HG03432 (cell line): ENCODE measurements at regions not wholly inside any gene's neighbourhood (a gene's known extent, or its start where the extent isn't known, plus 50 kb on each side); places are given as distances from the start of the nearest gene placed in this dataset.
"Not testable (repeated sequence)": the region's sequence is repeated elsewhere in the genome, so short reads cannot be mapped to it uniquely, and the experiment has no call there.

ENCODE experiments used
- ATAC-seq: cut with Tn5 transposase; IDR thresholded peaks from one replicate; pipeline ENCODE4 v1.9.1; 2021; ENCODE audit warnings: mild to moderate bottlenecking, moderate library complexity; ENCODE audit not compliant: unreplicated experiment

DNA sequence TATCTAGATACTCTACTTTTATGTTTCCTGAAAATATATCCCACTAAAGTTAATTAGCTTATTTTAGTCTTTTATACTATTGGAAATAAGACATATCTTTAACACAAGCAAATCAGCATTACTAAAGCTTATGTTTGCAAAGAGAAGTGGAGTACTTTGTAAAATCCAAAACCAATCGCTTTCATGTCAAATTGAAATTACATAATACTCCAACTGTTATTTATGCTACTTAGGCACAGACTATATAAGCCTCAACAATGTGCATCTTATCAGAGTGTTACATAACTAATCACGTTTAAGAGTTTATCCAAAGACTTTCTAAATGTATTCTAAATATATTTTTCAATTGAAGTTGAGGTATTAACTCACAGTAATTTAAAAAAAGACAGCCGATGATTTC, 200.0 kb downstream of the PCDH20 start:
- no peak for ATAC-seq

DNA sequence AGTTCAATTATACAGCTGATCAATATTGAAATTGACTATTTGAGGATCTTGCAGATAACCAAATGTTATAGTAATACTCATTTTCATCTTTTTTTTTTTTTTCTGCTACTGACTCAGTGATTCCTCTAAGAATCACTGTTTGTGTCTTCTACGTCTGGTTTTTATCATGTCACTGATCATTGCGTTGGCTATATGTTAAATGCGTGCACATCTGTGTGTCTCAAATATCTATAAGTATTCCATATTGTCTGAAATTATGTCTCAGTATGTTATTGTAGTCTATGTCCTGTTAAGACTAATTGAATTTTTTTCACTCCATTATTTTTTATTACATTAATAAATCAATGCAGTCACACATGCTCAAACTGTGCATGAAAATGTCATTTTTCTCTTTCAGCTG, 200.5 kb downstream of the PCDH20 start:
- no peak for ATAC-seq

DNA sequence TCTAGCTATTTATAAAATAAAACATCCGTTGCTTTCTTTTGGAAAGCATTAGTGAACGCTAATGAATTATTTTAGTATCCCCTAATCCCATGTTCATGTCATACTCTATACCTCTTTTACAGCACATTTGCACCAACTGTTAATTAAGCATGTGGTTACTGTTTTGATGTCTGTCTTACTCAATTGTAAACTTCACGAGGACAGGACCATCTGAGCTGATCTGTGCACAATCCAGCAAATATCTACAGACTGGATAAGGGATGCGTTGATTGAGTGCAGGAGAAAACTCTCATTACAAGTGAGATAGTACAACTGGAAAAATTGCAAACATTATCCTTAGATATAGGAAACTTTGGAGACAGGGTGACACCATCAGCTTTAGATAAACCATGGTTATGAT, 201.1 kb downstream of the PCDH20 start:
- no peak for ATAC-seq

DNA sequence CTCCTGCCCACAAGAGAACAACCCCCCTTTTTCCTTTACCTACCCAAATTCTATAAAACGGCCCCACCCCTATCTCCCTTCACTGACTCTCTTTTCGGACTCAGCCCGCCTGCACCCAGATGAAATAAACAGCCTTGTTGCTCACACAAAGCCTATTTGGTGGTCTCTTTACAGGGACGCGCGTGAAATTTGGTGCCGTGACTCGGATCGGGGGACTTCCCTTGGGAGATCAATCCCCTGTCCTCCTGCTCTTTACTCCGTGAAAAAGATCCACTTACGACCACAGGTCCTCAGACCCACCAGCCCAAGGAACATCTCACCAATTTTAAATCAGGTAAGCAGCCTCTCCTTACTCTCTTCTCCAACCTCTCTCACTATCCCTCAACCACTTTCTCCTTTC, 209.8 kb downstream of the PCDH20 start:
- ATAC-seq: not testable (repeated sequence)

DNA sequence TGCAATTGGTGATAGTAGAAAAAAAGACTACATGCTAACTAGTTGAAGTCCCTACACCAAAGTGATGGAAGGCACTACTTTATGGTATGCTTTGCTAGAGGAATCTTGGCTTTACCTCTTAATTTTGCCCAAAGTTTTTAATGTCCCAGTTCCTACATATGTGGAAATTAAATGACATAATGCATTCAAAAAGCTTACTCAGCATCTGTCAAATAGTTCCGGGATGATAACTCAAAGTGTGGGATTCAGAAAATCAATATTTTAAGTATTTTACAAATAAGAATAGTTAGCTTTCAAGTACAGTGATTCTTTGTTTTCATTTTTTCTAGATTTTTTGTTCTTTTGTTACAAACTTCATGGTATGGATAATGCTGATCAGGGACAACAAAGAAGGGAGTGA, 211.6 kb downstream of the PCDH20 start:
- ATAC-seq: no peak

DNA sequence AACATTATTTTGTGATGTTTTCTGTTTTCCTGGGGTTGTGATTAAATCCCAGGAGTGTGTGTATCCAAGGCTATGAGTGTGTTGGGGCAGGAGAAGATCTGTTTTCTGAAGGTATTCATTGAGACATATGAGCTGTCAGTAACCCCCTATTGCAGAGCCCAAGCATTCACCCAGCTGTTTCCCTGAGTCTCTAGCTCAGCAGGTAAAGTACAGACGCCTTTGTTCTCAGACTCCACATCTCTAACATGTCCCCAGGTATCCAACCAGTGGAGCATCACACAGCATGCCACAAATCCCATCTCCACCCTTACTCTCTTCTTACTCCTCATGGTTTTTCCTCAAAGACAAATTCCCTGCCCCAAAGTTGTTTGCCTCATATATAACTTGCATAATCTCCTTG, 213.6 kb downstream of the PCDH20 start:
- ATAC-seq: no peak

DNA sequence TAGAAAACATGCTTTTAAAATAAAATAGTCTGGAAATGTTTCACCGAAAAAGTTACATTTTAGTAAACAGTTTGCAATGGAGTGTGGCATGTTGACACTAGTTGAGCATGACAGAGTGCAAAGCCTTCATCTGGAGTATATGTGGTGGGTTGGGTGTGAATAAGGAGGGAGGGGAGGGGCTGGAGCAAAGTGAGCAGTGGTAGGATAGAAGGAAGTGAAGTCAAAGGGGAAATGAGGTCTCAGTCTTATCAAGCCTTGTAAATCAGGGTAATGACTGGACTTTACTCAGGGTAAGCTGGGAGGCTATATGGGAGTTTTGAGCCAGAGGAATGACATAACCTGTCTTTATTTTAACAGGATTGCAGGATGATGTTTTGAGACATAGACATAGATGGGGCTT, 222.8 kb downstream of the PCDH20 start:
- no peak for ATAC-seq

DNA sequence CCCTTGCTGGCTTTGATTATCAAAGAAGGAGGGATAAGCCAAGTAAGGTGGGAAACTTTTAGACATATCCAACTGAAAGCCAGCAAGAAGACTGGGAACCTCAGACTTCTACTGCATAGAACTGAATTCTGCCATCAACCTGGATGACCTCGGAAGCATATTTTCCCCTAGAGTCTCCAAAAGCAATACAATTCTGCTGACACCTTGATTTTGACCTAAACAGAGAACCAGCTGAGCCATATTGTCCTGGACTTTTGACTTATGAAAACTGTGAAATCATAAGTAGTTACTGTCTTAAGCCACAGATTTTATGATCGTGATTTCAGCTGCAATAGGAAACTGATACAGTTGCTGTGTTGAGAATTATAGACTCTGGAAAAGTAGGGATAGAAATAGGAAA, 227.6 kb downstream of the PCDH20 start:
- ATAC-seq: no peak

DNA sequence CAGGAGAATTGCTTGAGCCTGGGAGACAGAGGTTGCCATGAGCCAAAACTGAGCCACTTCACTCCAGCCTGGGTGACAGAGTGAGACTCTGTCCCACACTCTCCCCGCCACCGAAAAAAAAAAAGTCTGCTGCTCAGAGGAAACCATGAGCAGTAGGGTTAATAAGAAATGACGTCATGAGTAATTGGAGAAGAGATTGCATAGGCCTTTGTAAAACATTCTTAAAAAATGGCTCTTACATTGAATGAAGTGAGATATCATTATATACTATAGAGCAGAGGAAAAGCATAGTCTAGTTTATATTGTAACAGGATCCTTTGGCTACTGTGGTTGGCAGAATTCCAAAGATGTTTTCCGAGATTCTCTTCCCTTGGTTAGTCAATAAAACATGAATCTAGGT, 228.2 kb downstream of the PCDH20 start:
- ATAC-seq: no peak

DNA sequence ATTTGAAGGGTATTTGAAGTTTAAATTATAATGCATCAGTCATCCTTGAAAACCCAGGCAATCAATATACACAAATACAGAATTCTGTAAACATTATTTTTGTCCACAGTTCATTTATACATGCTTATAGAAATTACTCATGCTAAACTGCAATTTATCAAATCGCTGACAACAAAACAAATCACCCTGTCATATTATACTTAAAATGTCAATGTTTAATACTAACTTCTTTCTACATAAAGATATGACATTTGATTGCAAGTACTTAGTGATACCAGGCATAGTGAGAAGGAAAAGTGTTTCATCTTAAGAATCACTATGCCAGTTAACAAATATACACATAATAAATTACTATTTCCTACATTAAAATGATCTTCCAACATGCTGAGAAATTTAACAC, 232.0 kb downstream of the PCDH20 start:
- ATAC-seq: no peak

DNA sequence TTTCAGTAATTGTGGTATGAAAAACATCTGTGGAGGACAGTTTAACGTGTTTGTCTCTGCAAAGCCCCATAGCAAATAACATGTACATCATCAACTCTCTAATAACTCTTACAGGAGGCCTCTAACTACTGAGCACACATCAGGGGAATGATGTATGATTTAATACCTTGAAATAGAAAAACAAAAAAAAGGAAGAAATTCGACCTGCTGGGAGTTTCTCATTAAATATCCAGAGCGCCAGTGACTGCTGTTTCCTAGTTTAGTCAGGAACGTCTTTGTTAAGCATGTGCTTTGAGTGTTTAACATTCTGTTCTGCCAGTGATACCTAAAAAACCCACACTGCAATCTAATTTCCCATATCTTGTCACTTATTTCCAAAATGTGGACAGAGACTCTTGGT, 235.4 kb downstream of the PCDH20 start:
- ATAC-seq: no peak

DNA sequence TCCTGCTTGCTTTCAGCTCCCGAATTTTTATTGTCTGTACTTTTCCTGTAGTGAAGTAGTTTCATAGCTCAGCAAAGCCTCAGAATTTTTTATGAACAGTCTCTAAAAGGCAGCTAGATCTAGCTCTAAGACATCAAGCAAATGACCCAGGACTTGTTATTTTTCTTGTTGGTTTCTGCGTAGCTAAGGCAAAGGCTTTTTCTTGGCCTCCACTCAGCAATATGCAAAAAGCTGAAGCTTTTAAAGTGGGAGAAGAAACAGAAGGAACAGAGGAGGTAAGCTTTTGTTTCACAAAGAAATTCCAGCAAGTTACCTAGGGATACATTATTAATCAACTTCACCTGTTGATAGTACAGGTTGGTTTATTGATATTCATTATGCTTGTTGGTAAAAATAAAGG, 235.9 kb downstream of the PCDH20 start:
- no peak for ATAC-seq

DNA sequence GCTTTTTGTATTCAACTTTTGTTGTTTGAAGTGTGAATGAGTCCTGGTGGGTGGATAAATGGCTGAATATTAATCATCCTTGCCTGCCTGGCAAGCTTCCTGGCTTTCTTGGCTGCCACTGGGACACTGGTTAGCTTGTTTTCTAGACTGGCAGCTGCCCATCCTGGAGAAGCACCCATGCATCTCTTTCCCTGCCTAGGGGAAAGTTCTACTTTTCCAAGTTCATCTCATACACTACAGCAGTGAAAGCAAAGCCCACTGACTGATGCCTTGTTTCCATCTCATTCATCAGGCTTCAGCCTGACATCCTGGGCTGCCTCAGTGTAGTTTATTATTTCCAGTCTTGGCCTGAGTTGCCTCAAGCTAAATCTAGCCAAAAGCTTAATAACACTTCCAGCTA, 244.8 kb downstream of the PCDH20 start:
- ATAC-seq: no peak

DNA sequence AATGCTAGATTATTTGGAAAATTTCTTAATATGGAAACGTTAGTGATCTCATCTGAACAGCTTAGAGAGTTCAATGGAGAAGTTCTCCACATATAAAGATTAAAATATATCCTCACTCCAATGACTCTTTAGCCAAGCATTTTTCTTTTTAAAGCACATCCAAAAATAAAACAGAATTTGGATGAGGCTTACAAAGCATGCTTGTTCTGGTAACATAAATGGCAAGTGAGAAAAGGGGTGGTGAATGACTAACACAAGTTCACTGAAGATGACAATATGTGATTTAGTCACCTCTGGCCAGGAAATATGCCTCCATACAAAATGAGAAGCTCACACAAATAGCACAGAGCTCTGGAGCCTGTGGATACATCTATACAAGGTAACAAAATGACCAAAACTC, 253.0 kb downstream of the PCDH20 start:
- ATAC-seq: no peak

DNA sequence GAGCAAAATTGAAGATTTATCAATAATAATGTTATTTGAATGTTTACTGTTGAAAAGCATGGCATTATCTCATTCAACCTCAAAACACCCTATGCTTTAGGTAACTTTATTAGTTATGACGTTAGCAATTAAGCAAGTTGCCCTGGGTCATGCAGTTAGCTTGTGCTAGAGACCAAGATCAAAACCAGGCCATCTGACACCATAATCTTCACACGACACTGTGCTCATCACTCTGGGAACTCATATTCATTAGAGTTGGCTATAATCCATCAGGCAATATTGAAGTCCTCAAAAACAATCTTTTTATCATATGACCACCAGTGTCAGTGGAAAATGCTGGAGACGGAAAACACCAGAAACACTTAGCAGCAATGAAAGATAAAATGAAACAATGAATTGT, 253.5 kb downstream of the PCDH20 start:
- no peak for ATAC-seq

DNA sequence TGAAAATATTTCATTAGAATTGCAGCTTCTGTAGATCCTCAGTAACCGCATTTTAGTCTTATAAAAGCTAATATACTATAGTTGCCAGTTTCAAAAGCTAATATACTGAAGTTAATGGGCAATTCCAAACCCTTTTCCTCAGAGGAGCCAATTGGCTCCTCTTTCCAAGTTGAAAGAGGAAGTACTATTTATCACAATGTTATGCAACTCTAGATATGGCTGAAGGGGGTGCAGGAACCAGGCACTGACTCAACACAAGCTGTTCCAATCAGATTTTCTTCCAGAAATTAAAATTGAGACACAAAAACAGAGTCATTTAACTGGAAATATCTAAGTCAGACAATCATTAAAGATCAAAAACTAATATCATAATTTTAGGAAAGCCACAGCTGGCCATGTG, 258.9 kb downstream of the PCDH20 start:
- ATAC-seq: no peak

DNA sequence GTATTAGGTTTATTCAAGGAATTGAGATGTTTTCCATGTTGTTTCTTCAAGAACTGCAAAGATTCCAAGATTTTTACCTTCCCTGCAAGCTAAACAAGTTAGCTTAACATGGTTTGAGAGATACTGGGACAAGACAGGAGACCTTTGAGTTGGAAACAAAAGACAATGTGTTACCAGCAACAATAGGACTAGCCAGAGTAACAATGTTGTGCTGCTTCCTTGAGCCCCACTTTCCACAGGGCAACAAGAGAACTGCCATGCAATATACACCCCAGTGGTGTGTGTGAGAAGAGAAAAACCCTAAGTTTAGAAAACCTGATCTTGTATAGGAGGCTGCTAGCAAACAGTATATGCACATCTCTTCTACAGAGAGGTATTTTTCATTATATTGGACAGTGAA, 264.6 kb downstream of the PCDH20 start:
- ATAC-seq: no peak

DNA sequence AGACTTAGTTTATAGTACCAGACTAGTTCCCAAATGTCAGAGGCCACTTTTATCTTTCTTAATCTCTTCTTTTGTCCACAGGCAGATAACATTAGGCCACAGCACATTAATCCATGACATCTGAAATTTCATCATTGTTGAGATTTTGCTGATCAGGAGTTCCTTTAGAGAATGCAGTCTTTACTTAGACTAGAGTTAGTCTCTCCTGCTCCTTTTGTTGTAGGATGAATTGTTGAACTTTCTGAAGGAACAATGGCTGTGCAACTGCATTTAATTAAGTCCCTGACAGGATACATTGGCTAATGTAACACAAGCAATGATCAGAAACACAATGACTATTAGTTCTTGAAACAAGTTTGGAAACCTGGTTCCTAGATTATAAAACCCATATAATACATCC, 266.3 kb downstream of the PCDH20 start:
- no peak for ATAC-seq

DNA sequence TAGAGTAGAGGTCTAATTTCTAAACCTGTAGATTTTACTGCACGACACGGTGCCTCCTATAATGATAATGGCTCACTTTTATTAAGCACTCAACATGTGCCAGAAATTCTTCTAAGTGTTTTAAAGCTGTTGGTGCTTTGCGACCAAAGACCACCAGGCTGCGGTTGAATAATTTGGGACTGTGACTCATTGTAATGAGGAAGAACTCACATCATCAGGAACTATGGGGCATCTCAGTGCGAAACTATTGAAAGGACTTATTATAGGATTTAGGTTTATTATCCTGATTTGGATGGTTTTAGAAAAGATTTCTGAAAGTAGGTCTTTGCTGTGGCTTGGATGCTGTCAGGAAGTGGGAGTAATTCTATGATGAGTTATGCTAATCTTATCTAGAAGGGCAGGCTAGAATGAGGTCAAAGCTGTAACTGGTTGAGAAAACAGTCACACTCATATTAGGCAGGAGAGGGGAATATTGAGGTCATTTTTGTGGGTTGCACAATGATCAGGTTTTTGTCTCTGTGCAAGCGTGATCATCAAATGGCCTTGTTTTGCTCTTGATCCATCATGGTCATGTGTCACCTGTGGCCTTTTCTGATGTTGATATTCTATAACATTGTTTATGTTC, 266.8 kb downstream of the PCDH20 start:
- no peak for ATAC-seq

DNA sequence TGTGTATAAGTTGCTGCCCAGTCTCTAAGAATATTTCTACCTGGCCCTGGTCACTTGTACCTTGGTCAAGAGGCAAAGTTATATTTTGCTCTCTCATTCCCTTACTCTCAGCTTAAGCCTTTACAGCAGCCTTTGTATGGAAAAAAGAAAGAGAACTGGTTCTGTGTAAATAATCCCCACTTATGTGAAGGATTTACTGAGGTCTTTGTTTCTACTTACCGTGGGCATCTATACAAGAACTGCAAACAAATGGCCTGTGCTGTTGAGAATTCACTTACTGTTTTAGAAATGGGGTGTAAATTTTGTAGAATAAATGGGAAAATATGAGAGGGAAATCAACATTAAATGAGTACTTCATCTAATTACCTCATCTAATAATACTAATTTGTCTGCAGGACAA, 267.4 kb downstream of the PCDH20 start:
- no peak for ATAC-seq

DNA sequence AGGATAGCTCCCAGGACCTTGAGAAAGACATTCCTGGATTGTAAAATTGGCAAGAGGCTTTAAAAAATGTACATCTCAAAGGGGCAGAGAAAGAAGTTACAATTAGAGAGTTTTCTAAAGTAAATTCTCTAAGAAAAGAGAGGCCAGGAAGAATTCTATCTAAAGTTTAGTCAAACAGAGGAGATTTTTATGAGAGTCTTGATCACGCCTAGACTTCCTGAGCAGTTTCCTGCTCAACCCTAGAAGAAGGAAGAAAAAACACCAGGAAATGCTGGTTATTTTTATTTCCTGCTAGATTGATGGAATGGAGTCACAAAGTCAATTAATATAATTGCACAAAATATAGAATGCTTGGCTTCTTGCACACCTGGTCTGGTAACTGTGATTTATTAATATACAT, 269.1 kb downstream of the PCDH20 start:
- ATAC-seq: no peak

DNA sequence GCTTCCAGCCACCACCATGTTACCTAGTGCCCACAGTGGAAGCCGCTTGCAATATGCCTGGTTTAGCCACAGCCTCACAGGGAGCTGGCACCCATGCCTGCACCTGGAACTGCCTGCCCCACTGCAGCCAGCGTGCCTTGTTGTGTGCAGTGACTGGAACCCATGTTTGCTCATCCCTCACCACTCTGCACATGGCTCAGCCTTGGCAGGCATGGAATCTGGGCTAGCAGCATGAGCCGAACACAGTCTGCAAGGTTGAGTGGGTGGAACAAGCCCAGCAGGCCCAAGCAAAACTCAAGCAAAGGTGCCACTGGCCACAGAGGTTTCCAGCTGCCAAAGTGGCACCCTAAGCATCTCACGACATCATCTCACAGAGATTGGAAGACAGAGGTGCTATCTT, 269.5 kb downstream of the PCDH20 start:
- ATAC-seq: no peak

DNA sequence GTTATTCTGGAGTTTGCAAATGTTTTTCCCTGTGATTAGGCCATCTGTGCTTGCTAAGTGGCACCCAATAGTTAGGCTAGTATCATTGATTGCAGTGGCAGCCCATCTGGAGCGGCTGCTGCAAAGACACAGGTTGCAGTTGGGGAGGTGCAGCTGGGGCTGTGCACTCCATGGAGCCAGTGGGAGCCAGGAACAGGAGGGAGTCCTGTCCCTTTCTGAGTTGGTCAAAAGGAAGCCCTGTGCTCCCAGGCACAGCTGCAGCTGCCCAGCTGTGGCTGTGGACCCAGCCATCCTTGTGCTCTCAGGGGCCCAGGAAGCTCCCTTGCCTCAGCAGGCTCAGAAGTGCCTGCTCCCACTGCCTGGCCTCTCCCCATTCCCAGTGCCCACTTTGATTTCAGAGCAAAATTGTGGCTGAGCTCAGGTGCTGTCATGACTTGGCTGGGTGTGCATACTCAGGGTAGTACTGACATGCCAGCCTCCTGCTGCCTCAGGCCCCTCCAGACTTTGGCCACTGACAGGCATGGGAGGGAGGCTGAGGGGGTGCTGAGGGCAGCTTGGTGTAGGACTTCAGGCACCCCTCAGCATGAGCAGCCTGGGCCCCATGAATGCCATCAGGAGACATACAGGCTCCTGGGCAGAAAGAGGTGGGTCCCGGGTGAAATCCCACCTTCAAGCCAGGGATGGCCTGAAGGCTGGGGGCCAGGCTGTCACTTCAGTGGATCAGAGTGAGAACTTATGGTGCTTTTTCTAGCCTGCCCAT, 270.6 kb downstream of the PCDH20 start:
- ATAC-seq: no peak
